ENCODE measurements at regions not wholly inside any gene's neighbourhood (a gene's known extent, or its start where the extent isn't known, plus 50 kb on each side); places are given as distances from the start of the nearest gene placed in this dataset.

- H3K4me1 ChIP-seq (ENCODE audit: control insufficient read depth in 1 of 2, insufficient read depth in 2 of 2, low read depth in 1 of 2, low read length in 1 of 2): no peaks in the 10 kb centered on the region
- 74% methylated on average over 7 of the region's 9 CpGs for WGBS (ENCODE audit: low lambda C conversion rate)
- CTCF ChIA-PET: interaction anchor here (1.6 kb wide), 1 partner anchor 12 kb away, joined by 4 read pairs; no protein-coding TSS in a partner anchor
- H4K20me1 ChIP-seq (ENCODE audit: insufficient read depth): no peaks in the 10 kb centered on the region
- no peak overlapping the region for H3K9ac ChIP-seq
- no peaks in the 10 kb centered on the region for H3K36me3 ChIP-seq (replicated peaks in 1 of 2; ENCODE audit: control insufficient read depth in 1 of 2, insufficient read depth in 2 of 2, low read length in 1 of 2)
- POLR2A ChIA-PET: no interaction called here
- DNase-seq: no peak
- no peaks in the 10 kb centered on the region for H3K9me3 ChIP-seq
- no peak overlapping the region for H3K4me2 ChIP-seq
- H2AFZ ChIP-seq (ENCODE audit: low read depth): no peak overlapping the region
- no peaks in the 10 kb centered on the region for H3K9me2 ChIP-seq
- H3F3A ChIP-seq (replicated peaks; ENCODE audit: insufficient read depth): no peaks in the 10 kb centered on the region
- no peak overlapping the region for H3K4me3 ChIP-seq (ENCODE audit: low read depth in 2 of 2, low read length in 1 of 2)
- TF ChIP-seq RAD21 (IDR thresholded peaks at IDR 0.05; ENCODE audit: low read length) (no peak), RFX5 (IDR thresholded peaks at IDR 0.05; ENCODE audit: low read length) (no peak), NFIC (IDR thresholded peaks at IDR 0.05; ENCODE audit: borderline replicate concordance) (no peak), SIN3A (IDR thresholded peaks at IDR 0.05; ENCODE audit: borderline replicate concordance, low read depth, low read length) (no peak), REST (IDR thresholded peaks at IDR 0.05; ENCODE audit: low read depth, low read length) (no peak), TEAD4 (IDR thresholded peaks at IDR 0.05; ENCODE audit: borderline replicate concordance, insufficient read depth) (no peak), SMC3 (IDR thresholded peaks at IDR 0.05; ENCODE audit: low read depth, low read length) (no peak), ZBTB33 (IDR thresholded peaks at IDR 0.05; ENCODE audit: borderline replicate concordance, low read depth) (no peak), PBX3 (IDR thresholded peaks at IDR 0.05) (no peak), GABPA (IDR thresholded peaks at IDR 0.05; ENCODE audit: low read depth) (no peak), FOXM1 (IDR thresholded peaks at IDR 0.05; ENCODE audit: low read depth) (no peak), EZH2phosphoT487 (IDR thresholded peaks at IDR 0.05; ENCODE audit: borderline replicate concordance, low read depth) (no peak)
- no peak overlapping the region for H3K27ac ChIP-seq (ENCODE audit: low read depth in 2 of 2, low read length in 1 of 2)
- H3K27me3 ChIP-seq (ENCODE audit: insufficient read depth): no peaks in the 10 kb centered on the region
- H3K79me2 ChIP-seq (ENCODE audit: insufficient read depth): no peaks in the 10 kb centered on the region
Measured at GRCh38 chr6:14722704-14723103, 523.2 kb upstream of the JARID2 start.

All from SK-N-SH (cell line).